Upper lobe of left lung (tissue), 4 donors: ENCODE measurements at regions not wholly inside any gene's neighbourhood (a gene's known extent, or its start where the extent isn't known, plus 50 kb on each side); places are given as distances from the start of the nearest gene placed in this dataset.

Experiments
- CTCF ChIP-seq, 6 experiments: fragments of 450-650 bp in 4 of 6; fragments of 200-600 bp in 2 of 6; sonication (generic) in 2 of 6; IDR thresholded peaks; one replicate each; pipeline ENCODE4 v1.5.1; 2016 to 2019; ENCODE audit warnings: antibody characterized with exemption in 6 of 6
- EP300 ChIP-seq, 4 donors: sonication (generic); formaldehyde crosslinking; IDR thresholded peaks; one replicate each; pipeline ENCODE4 v1.5.1; 2017; ENCODE audit warnings: antibody characterized with exemption in 4 of 4, control low read depth in 2 of 4
- POLR2A ChIP-seq, 4 donors: fragments of 450-650 bp; IDR thresholded peaks; one replicate each; pipeline ENCODE4 v1.5.1; 2016 to 2017; ENCODE audit warnings: antibody characterized with exemption in 4 of 4, mild to moderate bottlenecking in 2 of 4

GRCh38 chr16:62620275-62620674 is 584.0 kb upstream of the CDH8 start:
- TF ChIP-seq POLR2A (IDR thresholded peaks at IDR 0.05), result no peak
- no peak for TF ChIP-seq CTCF (IDR thresholded peaks at IDR 0.05)
- no peak for TF ChIP-seq EP300 (IDR thresholded peaks at IDR 0.05)
